NCI-H2227 (cell line): ENCODE measurements at regions not wholly inside any gene's neighbourhood (a gene's known extent, or its start where the extent isn't known, plus 50 kb on each side); places are given as distances from the start of the nearest gene placed in this dataset.

Source experiments
- DNase-seq: peaks from one replicate; lab custom pipeline; 2025; ENCODE audit not compliant: unreplicated experiment; lab: John Stamatoyannopoulos, UW

- DNase-seq: no peak
Measured at GRCh38 chrX:16222151-16222550, 54.9 kb downstream of the MAGEB17 start.

- no peak for DNase-seq
Measured at GRCh38 chrX:16223385-16223784, 56.1 kb downstream of the MAGEB17 start.

- DNase-seq: no peak
Measured at GRCh38 chrX:16239211-16239610, 71.9 kb downstream of the MAGEB17 start.

- no peak for DNase-seq
Measured at GRCh38 chrX:16240231-16240905, 73.1 kb downstream of the MAGEB17 start.

- no peak for DNase-seq
Measured at GRCh38 chrX:16240968-16241367, 73.7 kb downstream of the MAGEB17 start.

- DNase-seq: no peak
Measured at GRCh38 chrX:16250296-16250695, 83.0 kb downstream of the MAGEB17 start.

GRCh38 chrX:16251782-16252181 is 84.5 kb downstream of the MAGEB17 start:
- DNase-seq: no peak

- no peak for DNase-seq
Measured at GRCh38 chrX:16258882-16259281, 91.6 kb downstream of the MAGEB17 start.

- DNase-seq: no peak
Measured at GRCh38 chrX:16267431-16267830, 100.2 kb downstream of the MAGEB17 start.

- no peak for DNase-seq
Measured at GRCh38 chrX:16268206-16268605, 100.9 kb downstream of the MAGEB17 start.

- DNase-seq: no peak
Measured at GRCh38 chrX:16278927-16279326, 111.6 kb downstream of the MAGEB17 start.

GRCh38 chrX:16282209-16282608 is 114.9 kb downstream of the MAGEB17 start:
- no peak for DNase-seq

- DNase-seq: no peak
Measured at GRCh38 chrX:16284842-16285241, 117.6 kb downstream of the MAGEB17 start.

GRCh38 chrX:16290997-16291396 is 123.7 kb downstream of the MAGEB17 start:
- DNase-seq: no peak

GRCh38 chrX:16300831-16301230 is 133.6 kb downstream of the MAGEB17 start:
- DNase-seq: no peak

GRCh38 chrX:16304751-16305150 is 137.5 kb downstream of the MAGEB17 start:
- DNase-seq: no peak

GRCh38 chrX:16305187-16305586 is 137.9 kb downstream of the MAGEB17 start:
- no peak for DNase-seq

- DNase-seq: no peak
Measured at GRCh38 chrX:16307950-16308349, 140.7 kb downstream of the MAGEB17 start.

GRCh38 chrX:16308773-16309172 is 141.5 kb downstream of the MAGEB17 start:
- no peak for DNase-seq

- DNase-seq: no peak
Measured at GRCh38 chrX:16310326-16310725, 143.0 kb downstream of the MAGEB17 start.

- no peak for DNase-seq
Measured at GRCh38 chrX:16311671-16312070, 144.4 kb downstream of the MAGEB17 start.

GRCh38 chrX:16312761-16313623 is 145.7 kb downstream of the MAGEB17 start:
- DNase-seq: no peak
